ENCODE measurements at regions not wholly inside any gene's neighbourhood (a gene's known extent, or its start where the extent isn't known, plus 50 kb on each side); places are given as distances from the start of the nearest gene placed in this dataset.

- no peak for DNase-seq (ENCODE audit: low read depth)
- TF ChIP-seq MAX (IDR thresholded peaks at IDR 0.05; ENCODE audit: low read depth, low read length), result no peak
- no peak overlapping the region for H3K4me3 ChIP-seq (ENCODE audit: low read depth, low read length)
Observed at GRCh38 chr16:5578980-5579379, 481.4 kb upstream of the EEF2KMT start.

- no peak for DNase-seq (ENCODE audit: low read depth)
- H3K4me3 ChIP-seq (ENCODE audit: low read depth, low read length), result no peak overlapping the region
- TF ChIP-seq CTCF (IDR thresholded peaks at IDR 0.05; ENCODE audit: low read depth, low read length) (no peak), MAX (IDR thresholded peaks at IDR 0.05; ENCODE audit: low read depth, low read length) (no peak), POLR2A (IDR thresholded peaks at IDR 0.05; ENCODE audit: extremely low read depth, insufficient read length) (no peak), MYC (IDR thresholded peaks at IDR 0.05; ENCODE audit: low read depth, low read length) (no peak)
Observed at GRCh38 chr16:5577463-5577862, 479.9 kb upstream of the EEF2KMT start.

- H3K4me3 ChIP-seq (ENCODE audit: low read depth, low read length), result no peak overlapping the region
- no peak for TF ChIP-seq POLR2A (IDR thresholded peaks at IDR 0.05; ENCODE audit: extremely low read depth, insufficient read length)
- no peak for TF ChIP-seq MAX (IDR thresholded peaks at IDR 0.05; ENCODE audit: low read depth, low read length)
- TF ChIP-seq CTCF (IDR thresholded peaks at IDR 0.05; ENCODE audit: low read depth, low read length), result no peak
- DNase-seq (ENCODE audit: low read depth), result no peak
Observed at GRCh38 chr16:5575646-5576245, 478.2 kb upstream of the EEF2KMT start.

GRCh38 chr16:5575121-5575520 is 477.5 kb upstream of the EEF2KMT start:
- TF ChIP-seq MAX (IDR thresholded peaks at IDR 0.05; ENCODE audit: low read depth, low read length), result no peak
- no peak for TF ChIP-seq POLR2A (IDR thresholded peaks at IDR 0.05; ENCODE audit: extremely low read depth, insufficient read length)
- no peak for TF ChIP-seq MYC (IDR thresholded peaks at IDR 0.05; ENCODE audit: low read depth, low read length)
- no peak for TF ChIP-seq CTCF (IDR thresholded peaks at IDR 0.05; ENCODE audit: low read depth, low read length)
- no peak overlapping the region for H3K4me3 ChIP-seq (ENCODE audit: low read depth, low read length)
- DNase-seq (ENCODE audit: low read depth), result no peak

- no peak overlapping the region for H3K4me3 ChIP-seq (ENCODE audit: low read depth, low read length)
- DNase-seq (ENCODE audit: low read depth), result no peak
- TF ChIP-seq MYC (IDR thresholded peaks at IDR 0.05; ENCODE audit: low read depth, low read length) (no peak), POLR2A (IDR thresholded peaks at IDR 0.05; ENCODE audit: extremely low read depth, insufficient read length) (no peak)
Observed at GRCh38 chr16:5572056-5572455, 474.5 kb upstream of the EEF2KMT start.

GRCh38 chr16:5571446-5571845 is 473.9 kb upstream of the EEF2KMT start:
- no peak overlapping the region for H3K4me3 ChIP-seq (ENCODE audit: low read depth, low read length)
- TF ChIP-seq CTCF (IDR thresholded peaks at IDR 0.05; ENCODE audit: low read depth, low read length) (no peak), MAX (IDR thresholded peaks at IDR 0.05; ENCODE audit: low read depth, low read length) (no peak), MYC (IDR thresholded peaks at IDR 0.05; ENCODE audit: low read depth, low read length) (no peak), POLR2A (IDR thresholded peaks at IDR 0.05; ENCODE audit: extremely low read depth, insufficient read length) (no peak)
- no peak for DNase-seq (ENCODE audit: low read depth)

GRCh38 chr16:5561800-5562199 is 464.2 kb upstream of the EEF2KMT start:
- no peak for DNase-seq (ENCODE audit: low read depth)
- no peak for TF ChIP-seq CTCF (IDR thresholded peaks at IDR 0.05; ENCODE audit: low read depth, low read length)
- no peak for TF ChIP-seq MYC (IDR thresholded peaks at IDR 0.05; ENCODE audit: low read depth, low read length)
- TF ChIP-seq MAX (IDR thresholded peaks at IDR 0.05; ENCODE audit: low read depth, low read length), result no peak
- no peak for TF ChIP-seq POLR2A (IDR thresholded peaks at IDR 0.05; ENCODE audit: extremely low read depth, insufficient read length)
- H3K4me3 ChIP-seq (ENCODE audit: low read depth, low read length), result no peak overlapping the region
